ENCODE measurements at regions not wholly inside any gene's neighbourhood (a gene's known extent, or its start where the extent isn't known, plus 50 kb on each side); places are given as distances from the start of the nearest gene placed in this dataset.

DNA sequence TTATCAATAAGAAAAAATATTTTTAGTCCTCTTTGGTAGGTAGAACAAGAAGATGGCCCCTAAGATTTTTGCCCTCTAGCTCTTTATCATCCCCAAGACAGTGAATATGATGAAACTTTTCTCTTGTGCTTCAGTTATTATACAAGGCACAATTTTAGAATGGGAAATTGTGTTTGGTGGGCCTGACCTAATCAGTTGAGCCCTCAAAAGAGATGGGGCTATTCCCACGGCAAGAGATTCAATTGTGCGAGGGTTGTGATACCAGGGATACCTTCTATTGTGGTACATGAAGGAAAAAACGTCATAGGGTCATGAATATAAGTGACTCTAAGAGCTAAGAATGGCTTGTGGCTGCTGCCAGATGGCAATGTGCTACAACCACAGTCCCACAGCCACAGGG, 94.0 kb upstream of the COX7C start:
- no peak for TF ChIP-seq POLR2AphosphoS5 (IDR thresholded peaks at IDR 0.05)
- TF ChIP-seq, protein P1, sequence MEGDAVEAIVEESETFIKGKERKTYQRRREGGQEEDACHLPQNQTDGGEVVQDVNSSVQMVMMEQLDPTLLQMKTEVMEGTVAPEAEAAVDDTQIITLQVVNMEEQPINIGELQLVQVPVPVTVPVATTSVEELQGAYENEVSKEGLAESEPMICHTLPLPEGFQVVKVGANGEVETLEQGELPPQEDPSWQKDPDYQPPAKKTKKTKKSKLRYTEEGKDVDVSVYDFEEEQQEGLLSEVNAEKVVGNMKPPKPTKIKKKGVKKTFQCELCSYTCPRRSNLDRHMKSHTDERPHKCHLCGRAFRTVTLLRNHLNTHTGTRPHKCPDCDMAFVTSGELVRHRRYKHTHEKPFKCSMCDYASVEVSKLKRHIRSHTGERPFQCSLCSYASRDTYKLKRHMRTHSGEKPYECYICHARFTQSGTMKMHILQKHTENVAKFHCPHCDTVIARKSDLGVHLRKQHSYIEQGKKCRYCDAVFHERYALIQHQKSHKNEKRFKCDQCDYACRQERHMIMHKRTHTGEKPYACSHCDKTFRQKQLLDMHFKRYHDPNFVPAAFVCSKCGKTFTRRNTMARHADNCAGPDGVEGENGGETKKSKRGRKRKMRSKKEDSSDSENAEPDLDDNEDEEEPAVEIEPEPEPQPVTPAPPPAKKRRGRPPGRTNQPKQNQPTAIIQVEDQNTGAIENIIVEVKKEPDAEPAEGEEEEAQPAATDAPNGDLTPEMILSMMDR (IDR thresholded peaks at IDR 0.05 in 8 of 11, conservative IDR thresholded peaks at IDR 0.05 in 3 of 11), result no peak
- TF ChIP-seq POLR2A (IDR thresholded peaks at IDR 0.05), result no peak
